Liver (tissue), 3 donors: ENCODE measurements at regions not wholly inside any gene's neighbourhood (a gene's known extent, or its start where the extent isn't known, plus 50 kb on each side); places are given as distances from the start of the nearest gene placed in this dataset.

Experiments
- EGR1 ChIP-seq, 2 donors: IDR thresholded peaks; 2 replicates each; pipeline ENCODE4 v1.6.1; 2016 to 2018; ENCODE audit warnings: antibody characterized with exemption in 2 of 2, low read depth in 2 of 2
- FOXA1 ChIP-seq: IDR thresholded peaks from 2 replicates; pipeline ENCODE4 v1.6.1; 2016; ENCODE audit warnings: antibody characterized with exemption
- GABPA ChIP-seq, 2 donors: IDR thresholded peaks in 1 of 2; conservative IDR thresholded peaks in 1 of 2; 2 replicates each; pipeline ENCODE4 v1.6.1; 2016; ENCODE audit warnings: antibody characterized with exemption in 2 of 2, mild to moderate bottlenecking in 1 of 2, moderate library complexity in 1 of 2
- JUND ChIP-seq, 2 donors: IDR thresholded peaks; 2 replicates each; pipeline ENCODE4 v1.6.1; 2016; ENCODE audit warnings: antibody characterized with exemption in 2 of 2
- RAD21 ChIP-seq, 2 donors: IDR thresholded peaks; 2 replicates each; pipeline ENCODE4 v1.6.1; 2016; ENCODE audit warnings: antibody characterized with exemption in 2 of 2, mild to moderate bottlenecking in 2 of 2
- TAF1 ChIP-seq: conservative IDR thresholded peaks from 2 replicates; pipeline ENCODE4 v1.6.1; 2016; ENCODE audit warnings: antibody characterized with exemption, mild to moderate bottlenecking
- YY1 ChIP-seq: IDR thresholded peaks from 2 replicates; pipeline ENCODE4 v1.6.1; 2016; ENCODE audit warnings: antibody characterized with exemption, mild to moderate bottlenecking
- TF ChIP-seq, protein P1 (sequence below): fragments of 150-350 bp; IDR thresholded peaks from 2 replicates; pipeline ENCODE4 v1.5.1; 2017; ENCODE audit warnings: improper control_type of control experiment, low read depth, low read length; ENCODE audit not compliant: missing input control
- TF ChIP-seq, protein P2 (sequence below): IDR thresholded peaks from 2 replicates; pipeline ENCODE4 v1.6.1; 2016; ENCODE audit warnings: antibody characterized with exemption
- TF ChIP-seq, protein P3 (sequence below): IDR thresholded peaks from 2 replicates; pipeline ENCODE4 v1.6.1; 2016; ENCODE audit warnings: antibody characterized with exemption, mild to moderate bottlenecking
- donor health status: healthy.
- donor health status: healthy.

DNA sequence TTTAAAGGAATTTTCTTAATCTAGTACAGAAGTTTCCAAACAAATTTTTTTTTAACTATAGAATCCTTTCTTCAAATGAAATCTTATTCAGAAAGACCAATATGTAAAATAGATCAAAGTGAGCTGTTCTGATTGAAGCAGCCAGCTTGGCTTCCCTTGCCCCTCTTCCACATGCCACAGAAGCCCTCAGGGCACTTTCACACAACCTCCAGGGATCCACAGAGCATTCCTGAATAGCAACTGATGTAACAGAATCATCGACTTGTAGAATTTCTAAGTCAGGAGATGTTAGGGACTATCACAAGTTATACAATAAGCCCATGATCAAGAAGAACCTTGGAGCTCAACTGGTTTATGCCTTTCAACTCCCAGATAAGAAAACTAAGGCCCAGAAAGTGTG lies 427.8 kb upstream of the C9orf72 start:
- TF ChIP-seq JUND (IDR thresholded peaks at IDR 0.05) (no peak), FOXA1 (no peak), RAD21 (IDR thresholded peaks at IDR 0.05) (no peak), YY1 (no peak), TAF1 (no peak), EGR1 (IDR thresholded peaks at IDR 0.05; ENCODE audit: low read depth in 2 of 2) (no peak), GABPA (IDR thresholded peaks at IDR 0.05 in 1 of 2, conservative IDR thresholded peaks at IDR 0.05 in 1 of 2) (no peak)
- TF ChIP-seq, protein P1, sequence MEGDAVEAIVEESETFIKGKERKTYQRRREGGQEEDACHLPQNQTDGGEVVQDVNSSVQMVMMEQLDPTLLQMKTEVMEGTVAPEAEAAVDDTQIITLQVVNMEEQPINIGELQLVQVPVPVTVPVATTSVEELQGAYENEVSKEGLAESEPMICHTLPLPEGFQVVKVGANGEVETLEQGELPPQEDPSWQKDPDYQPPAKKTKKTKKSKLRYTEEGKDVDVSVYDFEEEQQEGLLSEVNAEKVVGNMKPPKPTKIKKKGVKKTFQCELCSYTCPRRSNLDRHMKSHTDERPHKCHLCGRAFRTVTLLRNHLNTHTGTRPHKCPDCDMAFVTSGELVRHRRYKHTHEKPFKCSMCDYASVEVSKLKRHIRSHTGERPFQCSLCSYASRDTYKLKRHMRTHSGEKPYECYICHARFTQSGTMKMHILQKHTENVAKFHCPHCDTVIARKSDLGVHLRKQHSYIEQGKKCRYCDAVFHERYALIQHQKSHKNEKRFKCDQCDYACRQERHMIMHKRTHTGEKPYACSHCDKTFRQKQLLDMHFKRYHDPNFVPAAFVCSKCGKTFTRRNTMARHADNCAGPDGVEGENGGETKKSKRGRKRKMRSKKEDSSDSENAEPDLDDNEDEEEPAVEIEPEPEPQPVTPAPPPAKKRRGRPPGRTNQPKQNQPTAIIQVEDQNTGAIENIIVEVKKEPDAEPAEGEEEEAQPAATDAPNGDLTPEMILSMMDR: no peak
- TF ChIP-seq, protein P2, sequence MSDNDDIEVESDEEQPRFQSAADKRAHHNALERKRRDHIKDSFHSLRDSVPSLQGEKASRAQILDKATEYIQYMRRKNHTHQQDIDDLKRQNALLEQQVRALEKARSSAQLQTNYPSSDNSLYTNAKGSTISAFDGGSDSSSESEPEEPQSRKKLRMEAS: no peak
- TF ChIP-seq, protein P3, sequence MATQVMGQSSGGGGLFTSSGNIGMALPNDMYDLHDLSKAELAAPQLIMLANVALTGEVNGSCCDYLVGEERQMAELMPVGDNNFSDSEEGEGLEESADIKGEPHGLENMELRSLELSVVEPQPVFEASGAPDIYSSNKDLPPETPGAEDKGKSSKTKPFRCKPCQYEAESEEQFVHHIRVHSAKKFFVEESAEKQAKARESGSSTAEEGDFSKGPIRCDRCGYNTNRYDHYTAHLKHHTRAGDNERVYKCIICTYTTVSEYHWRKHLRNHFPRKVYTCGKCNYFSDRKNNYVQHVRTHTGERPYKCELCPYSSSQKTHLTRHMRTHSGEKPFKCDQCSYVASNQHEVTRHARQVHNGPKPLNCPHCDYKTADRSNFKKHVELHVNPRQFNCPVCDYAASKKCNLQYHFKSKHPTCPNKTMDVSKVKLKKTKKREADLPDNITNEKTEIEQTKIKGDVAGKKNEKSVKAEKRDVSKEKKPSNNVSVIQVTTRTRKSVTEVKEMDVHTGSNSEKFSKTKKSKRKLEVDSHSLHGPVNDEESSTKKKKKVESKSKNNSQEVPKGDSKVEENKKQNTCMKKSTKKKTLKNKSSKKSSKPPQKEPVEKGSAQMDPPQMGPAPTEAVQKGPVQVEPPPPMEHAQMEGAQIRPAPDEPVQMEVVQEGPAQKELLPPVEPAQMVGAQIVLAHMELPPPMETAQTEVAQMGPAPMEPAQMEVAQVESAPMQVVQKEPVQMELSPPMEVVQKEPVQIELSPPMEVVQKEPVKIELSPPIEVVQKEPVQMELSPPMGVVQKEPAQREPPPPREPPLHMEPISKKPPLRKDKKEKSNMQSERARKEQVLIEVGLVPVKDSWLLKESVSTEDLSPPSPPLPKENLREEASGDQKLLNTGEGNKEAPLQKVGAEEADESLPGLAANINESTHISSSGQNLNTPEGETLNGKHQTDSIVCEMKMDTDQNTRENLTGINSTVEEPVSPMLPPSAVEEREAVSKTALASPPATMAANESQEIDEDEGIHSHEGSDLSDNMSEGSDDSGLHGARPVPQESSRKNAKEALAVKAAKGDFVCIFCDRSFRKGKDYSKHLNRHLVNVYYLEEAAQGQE: no peak
